ENCODE measurements at regions not wholly inside any gene's neighbourhood (a gene's known extent, or its start where the extent isn't known, plus 50 kb on each side); places are given as distances from the start of the nearest gene placed in this dataset.

DNA sequence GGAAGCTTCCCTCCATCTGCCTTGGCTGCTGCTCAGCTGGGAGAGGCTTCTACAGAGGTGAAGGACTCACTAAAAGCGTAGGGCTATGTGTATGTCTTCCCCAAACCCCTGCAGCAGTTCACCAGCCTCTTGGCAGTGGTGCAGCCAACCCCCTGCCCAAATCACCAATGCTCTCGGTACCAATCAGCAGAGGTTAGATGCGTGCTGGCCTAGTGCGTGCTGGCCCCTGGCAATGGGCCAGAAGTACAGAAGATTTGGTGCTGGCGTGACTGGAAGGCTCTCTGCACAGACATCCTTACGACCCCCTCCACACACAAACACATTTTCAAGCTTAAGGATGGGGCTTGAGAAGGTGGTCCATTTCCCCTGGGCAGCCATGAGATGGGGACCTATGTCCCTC lies 79.0 kb downstream of the MRPL14 start:
- H3K4me3 ChIP-seq (ENCODE audit: low read length), result no peak overlapping the region
- H3K4me1 ChIP-seq (ENCODE audit: control insufficient read depth, insufficient read depth, low read length), result peaks cover 42% of the 10 kb centered on the region
- no peak for DNase-seq (ENCODE audit: low read depth)
- H3K36me3 ChIP-seq (ENCODE audit: control insufficient read depth, insufficient read depth, low read length, severe bottlenecking), result no peaks in the 10 kb centered on the region
- no peaks in the 10 kb centered on the region for H3K27me3 ChIP-seq (replicated peaks; ENCODE audit: control insufficient read depth, insufficient read depth, low read length)
- H3K9me3 ChIP-seq (ENCODE audit: control insufficient read depth, low read length), result no peaks in the 10 kb centered on the region
- H3K9ac ChIP-seq (ENCODE audit: low read length), result no peak overlapping the region

DNA sequence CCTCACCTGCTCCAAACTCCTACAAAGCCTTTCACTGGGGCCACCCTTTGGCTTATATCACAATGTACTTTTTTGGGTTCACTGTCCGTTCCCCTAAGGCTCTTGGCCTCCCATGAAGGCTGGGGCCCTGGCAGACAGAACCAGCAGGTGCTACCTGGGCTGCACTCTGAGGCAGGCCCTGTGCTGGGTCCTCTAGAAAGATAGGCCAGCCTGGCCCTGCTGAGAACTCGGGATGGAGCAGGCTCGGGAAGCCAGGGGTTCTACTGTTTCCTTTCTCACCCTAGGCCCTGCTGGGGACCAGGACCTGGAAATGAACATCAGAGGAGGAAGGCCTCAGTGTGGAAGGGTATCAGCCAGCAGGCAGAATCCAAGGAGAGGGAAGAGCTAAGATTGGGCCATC lies 79.5 kb downstream of the MRPL14 start:
- Histone ChIP-seq H3K9ac (ENCODE audit: low read length) (no peak overlapping the region), H3K4me1 (ENCODE audit: control insufficient read depth, insufficient read depth, low read length) (peaks cover 43% of the 10 kb centered on the region), H3K9me3 (ENCODE audit: control insufficient read depth, low read length) (no peaks in the 10 kb centered on the region), H3K27me3 (replicated peaks; ENCODE audit: control insufficient read depth, insufficient read depth, low read length) (no peaks in the 10 kb centered on the region), H3K4me3 (ENCODE audit: low read length) (no peak overlapping the region), H3K36me3 (ENCODE audit: control insufficient read depth, insufficient read depth, low read length, severe bottlenecking) (no peaks in the 10 kb centered on the region)
- DNase-seq (ENCODE audit: low read depth), result no peak

DNA sequence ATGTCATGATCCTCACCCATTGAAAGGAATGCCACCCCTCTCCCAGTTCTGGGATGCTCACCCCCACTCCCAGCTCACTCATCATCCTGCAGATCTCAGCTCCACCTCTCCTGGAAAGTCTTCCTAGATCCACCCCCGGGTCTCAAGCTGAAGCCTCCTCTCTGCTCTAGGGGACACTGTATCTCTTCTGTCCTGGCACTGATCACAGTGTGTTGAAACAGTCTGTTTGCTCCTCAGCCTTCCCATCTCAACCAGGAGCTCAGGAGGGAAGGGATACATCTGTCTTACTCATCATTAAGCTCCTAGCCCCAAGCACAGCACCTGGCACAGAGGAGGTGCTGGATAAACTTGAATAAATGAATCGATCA lies 80.1 kb downstream of the MRPL14 start:
- H3K4me1 ChIP-seq (ENCODE audit: control insufficient read depth, insufficient read depth, low read length), result peaks cover 42% of the 10 kb centered on the region
- no peak overlapping the region for H3K9ac ChIP-seq (ENCODE audit: low read length)
- no peaks in the 10 kb centered on the region for H3K36me3 ChIP-seq (ENCODE audit: control insufficient read depth, insufficient read depth, low read length, severe bottlenecking)

DNA sequence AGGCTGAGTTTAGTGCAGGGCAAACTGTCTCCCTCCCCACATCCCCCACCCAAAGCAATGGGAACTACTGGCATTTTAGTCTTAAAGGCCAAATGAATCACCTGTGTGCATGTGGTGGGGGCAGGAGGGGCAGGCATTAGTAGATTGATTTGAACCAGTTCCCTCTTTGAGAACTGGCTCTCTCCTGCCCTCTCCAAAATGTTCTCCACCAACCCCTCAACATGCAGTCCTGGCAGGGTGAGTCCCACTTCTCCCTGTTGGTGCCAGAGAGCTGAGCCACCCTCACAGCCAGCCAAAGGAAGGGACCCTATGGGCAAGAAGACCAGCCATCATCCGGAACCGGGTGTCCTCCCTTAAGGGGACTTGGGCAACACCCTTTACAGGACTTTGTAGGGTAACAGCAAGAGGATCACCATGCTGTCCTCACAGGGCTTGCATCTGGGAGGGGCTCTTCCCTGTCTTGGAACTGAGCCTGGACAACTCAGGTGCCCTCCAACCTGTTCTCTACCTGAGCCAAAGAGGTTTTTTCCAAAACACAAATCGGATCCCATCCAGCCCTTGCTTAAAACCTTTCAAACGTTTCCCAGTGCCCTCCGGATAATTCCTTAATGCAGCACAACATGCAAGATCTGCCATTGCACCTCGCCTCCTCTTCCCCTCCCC lies 80.6 kb downstream of the MRPL14 start:
- DNase-seq (ENCODE audit: low read depth), result no peak
- no peaks in the 10 kb centered on the region for H3K9me3 ChIP-seq (ENCODE audit: control insufficient read depth, low read length)
- no peaks in the 10 kb centered on the region for H3K27me3 ChIP-seq (replicated peaks; ENCODE audit: control insufficient read depth, insufficient read depth, low read length)
- no peak overlapping the region for H3K4me3 ChIP-seq (ENCODE audit: low read length)
- H3K9ac ChIP-seq (ENCODE audit: low read length), result no peak overlapping the region
- no peaks in the 10 kb centered on the region for H3K36me3 ChIP-seq (ENCODE audit: control insufficient read depth, insufficient read depth, low read length, severe bottlenecking)
- H3K4me1 ChIP-seq (ENCODE audit: control insufficient read depth, insufficient read depth, low read length), result peaks cover 41% of the 10 kb centered on the region

More for the DNA sequence above, 80.1 kb downstream of the MRPL14 start:
- no peak for DNase-seq (ENCODE audit: low read depth)
- Histone ChIP-seq H3K27me3 (replicated peaks; ENCODE audit: control insufficient read depth, insufficient read depth, low read length) (no peaks in the 10 kb centered on the region), H3K4me3 (ENCODE audit: low read length) (no peak overlapping the region), H3K9me3 (ENCODE audit: control insufficient read depth, low read length) (no peaks in the 10 kb centered on the region)

DNA sequence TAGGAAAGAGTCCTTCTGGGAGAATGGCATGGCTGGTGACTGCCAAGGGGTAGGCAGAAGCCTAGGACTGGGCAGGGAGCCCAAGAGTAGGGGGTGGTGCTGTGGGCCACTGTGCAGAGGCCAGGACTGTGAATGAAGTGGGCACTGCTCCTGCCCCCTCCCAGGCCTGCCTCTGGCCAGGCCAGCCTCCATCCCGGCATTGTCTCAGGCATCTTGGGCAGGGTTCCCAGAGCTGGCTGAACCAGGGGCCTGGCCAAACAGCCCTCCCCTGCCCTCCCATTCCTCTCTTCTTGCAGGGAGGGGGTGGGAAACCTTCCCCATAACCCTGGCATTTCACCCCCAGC lies 81.6 kb downstream of the MRPL14 start:
- no peak for DNase-seq (ENCODE audit: low read depth)
- Histone ChIP-seq H3K9ac (ENCODE audit: low read length) (no peak overlapping the region), H3K9me3 (ENCODE audit: control insufficient read depth, low read length) (no peaks in the 10 kb centered on the region), H3K4me3 (ENCODE audit: low read length) (no peak overlapping the region), H3K4me1 (ENCODE audit: control insufficient read depth, insufficient read depth, low read length) (peaks cover 41% of the 10 kb centered on the region), H3K27me3 (replicated peaks; ENCODE audit: control insufficient read depth, insufficient read depth, low read length) (no peaks in the 10 kb centered on the region), H3K36me3 (ENCODE audit: control insufficient read depth, insufficient read depth, low read length, severe bottlenecking) (no peaks in the 10 kb centered on the region)

DNA sequence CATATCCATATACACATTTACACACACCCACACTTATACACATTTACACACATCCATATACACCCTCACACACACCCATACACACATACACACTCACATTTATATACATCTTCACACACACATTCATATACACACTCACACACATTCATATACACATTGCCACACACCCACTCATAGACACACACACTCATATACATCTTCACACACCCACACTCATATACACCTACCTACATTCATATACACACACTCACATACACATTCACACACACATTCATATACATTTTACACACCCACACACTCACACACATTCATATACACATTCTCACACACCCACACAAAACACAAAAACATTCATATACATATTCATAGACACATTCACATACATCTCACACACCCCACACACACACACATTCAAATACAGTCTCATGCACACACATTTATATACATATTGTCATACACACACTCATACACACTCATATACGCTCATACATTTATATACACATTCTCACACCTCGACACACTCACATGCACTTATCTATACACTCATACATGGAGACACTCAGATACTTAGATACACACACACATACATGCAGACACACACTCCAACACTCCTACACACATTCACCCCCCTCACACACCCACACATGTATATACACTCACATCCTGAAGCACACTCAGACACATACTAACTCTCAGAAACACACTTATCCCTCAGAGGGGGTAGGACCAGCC lies 82.1 kb downstream of the MRPL14 start:
- Histone ChIP-seq H3K4me3 (ENCODE audit: low read length) (no peak overlapping the region), H3K9ac (ENCODE audit: low read length) (no peak overlapping the region), H3K27me3 (replicated peaks; ENCODE audit: control insufficient read depth, insufficient read depth, low read length) (no peaks in the 10 kb centered on the region), H3K9me3 (ENCODE audit: control insufficient read depth, low read length) (no peaks in the 10 kb centered on the region), H3K36me3 (ENCODE audit: control insufficient read depth, insufficient read depth, low read length, severe bottlenecking) (no peaks in the 10 kb centered on the region), H3K4me1 (ENCODE audit: control insufficient read depth, insufficient read depth, low read length) (peaks cover 40% of the 10 kb centered on the region)
- no peak for DNase-seq (ENCODE audit: low read depth)

- no peaks in the 10 kb centered on the region for H3K9me3 ChIP-seq (ENCODE audit: control insufficient read depth, low read length)
- H3K4me3 ChIP-seq (ENCODE audit: low read length), result no peak overlapping the region
- no peak overlapping the region for H3K9ac ChIP-seq (ENCODE audit: low read length)
- no peak for DNase-seq (ENCODE audit: low read depth)
- H3K4me1 ChIP-seq (ENCODE audit: control insufficient read depth, insufficient read depth, low read length), result peaks cover 32% of the 10 kb centered on the region
- H3K36me3 ChIP-seq (ENCODE audit: control insufficient read depth, insufficient read depth, low read length, severe bottlenecking), result no peaks in the 10 kb centered on the region
- H3K27me3 ChIP-seq (replicated peaks; ENCODE audit: control insufficient read depth, insufficient read depth, low read length), result no peaks in the 10 kb centered on the region
Measured at GRCh38 chr6:44044154-44044539, 83.1 kb downstream of the MRPL14 start.

DNA sequence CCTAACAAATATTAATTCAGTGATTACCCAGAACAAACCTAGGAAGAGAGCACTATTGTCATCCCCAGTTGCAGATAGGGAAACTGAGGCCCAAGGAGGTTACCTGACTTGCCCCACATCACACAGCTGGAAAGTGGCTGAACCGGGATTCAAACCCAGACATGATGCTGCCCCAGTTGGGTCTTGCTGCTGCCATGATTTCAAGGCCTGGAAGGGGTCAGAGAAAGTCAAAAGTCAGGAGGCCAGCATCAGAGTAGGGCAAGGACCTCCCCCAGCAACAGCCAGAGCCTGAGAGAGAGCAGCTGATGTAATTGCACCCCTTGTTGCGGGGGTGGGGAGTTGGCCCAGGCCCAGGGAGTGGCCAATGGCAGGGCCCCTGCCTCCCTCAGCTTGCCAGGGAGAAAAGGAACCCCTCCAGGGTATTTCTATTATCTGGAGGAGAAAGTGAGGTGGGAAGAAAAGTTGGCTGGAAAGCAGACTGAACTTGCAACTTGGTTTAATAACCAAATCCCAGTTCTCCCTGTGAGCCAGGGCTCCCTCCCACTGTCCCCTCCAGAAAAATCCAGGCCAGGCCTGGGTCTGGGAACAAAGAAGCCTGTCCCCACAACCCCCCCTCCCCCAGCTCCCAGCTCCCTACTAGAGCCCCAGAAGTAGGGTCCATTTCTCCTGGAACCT lies 83.6 kb downstream of the MRPL14 start:
- peak overlapping the region; percentile 16 for H3K9ac ChIP-seq (ENCODE audit: low read length)
- H3K4me3 ChIP-seq (ENCODE audit: low read length), result no peak overlapping the region
- no peak for DNase-seq (ENCODE audit: low read depth)
- no peaks in the 10 kb centered on the region for H3K36me3 ChIP-seq (ENCODE audit: control insufficient read depth, insufficient read depth, low read length, severe bottlenecking)
- peaks cover 28% of the 10 kb centered on the region for H3K4me1 ChIP-seq (ENCODE audit: control insufficient read depth, insufficient read depth, low read length)
- no peaks in the 10 kb centered on the region for H3K9me3 ChIP-seq (ENCODE audit: control insufficient read depth, low read length)
- H3K27me3 ChIP-seq (replicated peaks; ENCODE audit: control insufficient read depth, insufficient read depth, low read length), result no peaks in the 10 kb centered on the region

- Histone ChIP-seq H3K36me3 (ENCODE audit: control insufficient read depth, insufficient read depth, low read length, severe bottlenecking) (no peaks in the 10 kb centered on the region), H3K9ac (ENCODE audit: low read length) (peak overlapping the region; percentile 16), H3K4me1 (ENCODE audit: control insufficient read depth, insufficient read depth, low read length) (peaks cover 28% of the 10 kb centered on the region), H3K4me3 (ENCODE audit: low read length) (no peak overlapping the region), H3K27me3 (replicated peaks; ENCODE audit: control insufficient read depth, insufficient read depth, low read length) (no peaks in the 10 kb centered on the region), H3K9me3 (ENCODE audit: control insufficient read depth, low read length) (no peaks in the 10 kb centered on the region)
- no peak for DNase-seq (ENCODE audit: low read depth)
Measured at GRCh38 chr6:44042989-44043478, 84.2 kb downstream of the MRPL14 start.

DNA sequence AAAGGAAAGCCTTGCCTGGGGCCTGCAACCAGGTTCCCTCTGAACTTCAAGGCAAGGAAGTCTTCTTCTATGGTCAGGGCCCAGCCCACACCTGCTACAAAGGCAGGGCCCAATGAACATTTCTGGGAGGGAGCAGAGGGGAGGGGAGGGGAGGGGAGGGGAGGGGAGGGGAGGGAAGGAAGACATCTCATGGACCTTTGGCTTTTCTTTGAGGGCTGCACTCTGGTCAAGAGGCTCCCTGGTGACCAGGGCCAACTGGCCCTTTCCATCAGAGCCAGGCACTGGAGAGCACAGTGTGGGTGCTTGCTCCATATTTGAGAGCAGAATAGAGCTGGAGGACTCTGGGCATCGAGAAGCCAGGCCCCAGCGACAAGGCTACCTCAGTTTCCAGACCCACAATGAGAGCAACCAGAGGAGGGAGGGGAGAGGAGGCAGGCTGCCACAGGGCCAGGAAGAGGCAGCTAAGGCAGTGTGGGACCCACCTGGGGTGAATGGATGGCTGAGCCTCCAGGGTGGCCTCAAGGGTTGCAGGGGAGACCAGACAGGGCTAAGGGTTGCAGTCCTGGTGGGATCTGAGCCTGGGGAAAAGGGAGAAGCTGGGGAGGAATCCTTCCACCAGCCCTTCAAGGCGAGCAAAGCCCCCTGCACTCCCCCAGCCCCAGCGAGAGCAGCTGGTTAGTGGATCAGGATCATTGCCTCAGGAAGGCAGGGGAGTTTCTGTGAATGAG lies 84.8 kb downstream of the MRPL14 start:
- no peak for DNase-seq (ENCODE audit: low read depth)
- Histone ChIP-seq H3K4me1 (ENCODE audit: control insufficient read depth, insufficient read depth, low read length) (peaks cover 28% of the 10 kb centered on the region), H3K27me3 (replicated peaks; ENCODE audit: control insufficient read depth, insufficient read depth, low read length) (no peaks in the 10 kb centered on the region), H3K9me3 (ENCODE audit: control insufficient read depth, low read length) (no peaks in the 10 kb centered on the region), H3K36me3 (ENCODE audit: control insufficient read depth, insufficient read depth, low read length, severe bottlenecking) (no peaks in the 10 kb centered on the region), H3K4me3 (ENCODE audit: low read length) (no peak overlapping the region), H3K9ac (ENCODE audit: low read length) (no peak overlapping the region)
